ENCODE measurements at regions not wholly inside any gene's neighbourhood (a gene's known extent, or its start where the extent isn't known, plus 50 kb on each side); places are given as distances from the start of the nearest gene placed in this dataset.

GRCh38 chr5:30341466-30341865, 852.0 kb upstream of the CDH6 start:
- no peak for DNase-seq
- Mint-ChIP-seq H3K4me3 (no peak overlapping the region), H3K27me3 (no peaks in the 10 kb centered on the region), H3K4me1 (ENCODE audit: low read depth) (no peaks in the 10 kb centered on the region), H3K27ac (no peak overlapping the region), H3K36me3 (ENCODE audit: low read depth) (no peaks in the 10 kb centered on the region), H3K9me3 (peaks cover 11% of the 10 kb centered on the region)
- Histone ChIP-seq H3K9me3 (ENCODE audit: control insufficient read depth in 1 of 2, insufficient read depth in 1 of 2, low read length in 2 of 2) (peaks cover 0 to 6% of the 10 kb centered on the region in 2 experiments), H3K36me3 (ENCODE audit: insufficient read depth, low read length) (no peaks in the 10 kb centered on the region), H3K4me1 (ENCODE audit: insufficient read depth, low read length) (no peaks in the 10 kb centered on the region), H3K4me3 (ENCODE audit: low read length) (no peak overlapping the region), H3K27ac (ENCODE audit: low read depth in 1 of 2, low read length in 2 of 2) (no peak overlapping the region), H3K27me3 (ENCODE audit: control insufficient read depth in 1 of 2, insufficient read depth in 2 of 2, low read length in 2 of 2) (no peaks in the 10 kb centered on the region)
- no peak for ATAC-seq (ENCODE audit: poor library complexity)
- no peak for TF ChIP-seq CTCF (IDR thresholded peaks at IDR 0.05)
- intact Hi-C loops (cut with DNase I, micrococcal nuclease) = no loop called here
- POLR2A ChIA-PET = no interaction called here
- CTCF ChIA-PET = no interaction called here

- H3K4me3 Mint-ChIP-seq = no peak overlapping the region
- DNase-seq = no peak
- Histone ChIP-seq H3K27ac (ENCODE audit: low read depth in 1 of 2, low read length in 2 of 2) (no peak overlapping the region), H3K27me3 (ENCODE audit: control insufficient read depth in 1 of 2, insufficient read depth in 2 of 2, low read length in 2 of 2) (no peaks in the 10 kb centered on the region), H3K9me3 (ENCODE audit: control insufficient read depth in 1 of 2, insufficient read depth in 1 of 2, low read length in 2 of 2) (no peaks in the 10 kb centered on the region), H3K36me3 (ENCODE audit: insufficient read depth, low read length) (no peaks in the 10 kb centered on the region), H3K4me3 (ENCODE audit: low read length) (no peak overlapping the region), H3K4me1 (ENCODE audit: insufficient read depth, low read length) (no peaks in the 10 kb centered on the region)
- CTCF ChIA-PET = no interaction called here
- H3K27ac Mint-ChIP-seq = no peak overlapping the region
- H3K27me3 Mint-ChIP-seq = no peaks in the 10 kb centered on the region
- no peaks in the 10 kb centered on the region for H3K4me1 Mint-ChIP-seq (ENCODE audit: low read depth)
- H3K36me3 Mint-ChIP-seq (ENCODE audit: low read depth) = no peaks in the 10 kb centered on the region
- intact Hi-C loops (cut with DNase I, micrococcal nuclease) = no loop called here
- POLR2A ChIA-PET = no interaction called here
- no peak for ATAC-seq (ENCODE audit: poor library complexity)
- peaks cover 11% of the 10 kb centered on the region for H3K9me3 Mint-ChIP-seq
- TF ChIP-seq CTCF (IDR thresholded peaks at IDR 0.05) = no peak
Measured at GRCh38 chr5:30337084-30337573, 856.4 kb upstream of the CDH6 start.

GRCh38 chr5:30331534-30331933, 862.0 kb upstream of the CDH6 start:
- no peaks in the 10 kb centered on the region for H3K4me1 Mint-ChIP-seq (ENCODE audit: low read depth)
- TF ChIP-seq CTCF (IDR thresholded peaks at IDR 0.05) = no peak
- H3K4me1 ChIP-seq (ENCODE audit: insufficient read depth, low read length) = no peaks in the 10 kb centered on the region
- H3K4me3 ChIP-seq (ENCODE audit: low read length) = no peak overlapping the region
- no peak overlapping the region for H3K27ac Mint-ChIP-seq
- H3K9me3 ChIP-seq (ENCODE audit: control insufficient read depth in 1 of 2, insufficient read depth in 1 of 2, low read length in 2 of 2) = no peaks in the 10 kb centered on the region
- H3K27me3 ChIP-seq (ENCODE audit: control insufficient read depth in 1 of 2, insufficient read depth in 2 of 2, low read length in 2 of 2) = no peaks in the 10 kb centered on the region
- no peak overlapping the region for H3K4me3 Mint-ChIP-seq
- CTCF ChIA-PET = no interaction called here
- H3K36me3 ChIP-seq (ENCODE audit: insufficient read depth, low read length) = no peaks in the 10 kb centered on the region
- DNase-seq (no peak), ATAC-seq (ENCODE audit: poor library complexity) (no peak)
- H3K9me3 Mint-ChIP-seq = peaks cover 8% of the 10 kb centered on the region
- H3K27ac ChIP-seq (ENCODE audit: low read depth in 1 of 2, low read length in 2 of 2) = no peak overlapping the region
- H3K36me3 Mint-ChIP-seq (ENCODE audit: low read depth) = no peaks in the 10 kb centered on the region
- POLR2A ChIA-PET = no interaction called here
- H3K27me3 Mint-ChIP-seq = no peaks in the 10 kb centered on the region
- intact Hi-C loops (cut with DNase I, micrococcal nuclease) = no loop called here

All from CD4-positive, alpha-beta T cell (primary cell).